GM18867 (cell line): ENCODE measurements at regions not wholly inside any gene's neighbourhood (a gene's known extent, or its start where the extent isn't known, plus 50 kb on each side); places are given as distances from the start of the nearest gene placed in this dataset.

Source experiments
- ATAC-seq: cut with Tn5 transposase; IDR thresholded peaks from one replicate; pipeline ENCODE4 v1.9.1; 2021; ENCODE audit warnings: mild to moderate bottlenecking, moderate library complexity; ENCODE audit not compliant: unreplicated experiment

DNA sequence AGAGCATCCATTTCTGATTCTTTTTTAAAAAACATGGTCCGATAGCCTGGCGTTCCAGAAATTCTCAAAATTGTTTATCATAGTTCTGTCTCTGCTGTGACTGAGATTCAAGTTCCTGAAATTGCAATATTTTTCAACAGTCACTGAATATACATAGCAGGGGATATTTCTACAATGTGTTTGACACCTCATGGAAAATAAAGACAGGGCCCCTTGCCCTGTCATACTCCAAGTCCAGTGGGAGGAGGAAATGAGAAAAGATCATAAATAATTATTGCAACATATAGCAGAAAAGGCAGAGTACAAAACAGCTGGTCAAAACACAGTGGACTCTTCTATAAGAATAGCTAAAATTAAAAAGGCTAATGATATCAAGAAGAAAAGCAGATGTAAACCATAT is 234.8 kb upstream of the SPTLC3 start:
- no peak for ATAC-seq

DNA sequence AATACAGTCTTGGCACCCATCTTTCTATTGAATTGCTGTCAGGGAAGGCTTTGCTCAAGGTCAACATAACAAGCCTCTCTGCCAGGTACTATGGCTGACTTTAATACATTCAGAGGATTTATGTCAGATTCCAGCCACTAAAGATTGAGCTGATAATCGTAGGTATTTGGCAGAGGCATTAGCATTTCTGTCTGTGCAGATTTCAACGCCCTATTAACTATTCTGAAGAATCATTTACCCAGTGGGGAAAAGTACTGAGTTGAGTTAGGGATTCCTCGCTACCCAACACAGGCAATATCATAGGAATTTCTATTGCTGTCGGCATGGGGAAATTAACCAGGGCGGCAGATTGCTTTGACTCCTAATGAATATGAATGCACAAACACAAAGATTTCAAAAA is 233.7 kb upstream of the SPTLC3 start:
- ATAC-seq: no peak

DNA sequence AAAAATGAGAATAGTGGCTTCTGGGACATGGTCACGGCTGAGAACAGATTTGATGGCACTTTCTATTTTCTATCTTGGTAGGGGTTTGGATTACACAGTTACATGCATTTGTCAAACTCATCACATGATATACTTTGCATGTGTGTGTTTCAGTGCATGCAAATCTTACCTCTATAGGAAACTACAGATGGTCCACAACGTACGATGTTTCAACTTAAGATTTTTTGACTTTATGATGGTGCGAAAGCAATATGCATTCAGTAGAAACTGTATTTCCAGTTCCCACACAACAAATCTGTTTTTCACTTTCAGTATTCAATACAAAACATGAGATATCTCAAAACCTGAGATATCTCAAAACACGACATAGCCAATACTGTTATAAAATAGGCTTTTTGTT is 231.8 kb upstream of the SPTLC3 start:
- ATAC-seq: no peak

DNA sequence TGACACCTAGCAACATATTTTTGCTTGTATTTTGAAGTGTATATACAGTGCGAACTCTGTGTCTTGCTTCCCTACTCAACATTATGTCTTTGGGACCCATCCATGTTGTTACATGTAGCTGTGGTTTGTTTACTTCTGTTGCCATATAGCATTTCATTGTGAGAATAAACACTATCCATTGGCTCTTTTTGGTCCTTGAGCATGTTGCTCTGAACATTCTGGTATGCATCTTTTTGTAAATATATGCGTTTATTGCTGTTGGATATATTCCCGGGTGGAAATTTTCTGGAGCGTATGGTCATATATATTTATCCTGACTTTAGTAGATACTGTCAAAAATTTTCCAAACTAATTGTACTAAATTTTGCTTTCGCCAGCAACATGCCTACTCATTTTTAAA is 222.5 kb upstream of the SPTLC3 start:
- ATAC-seq: no peak

DNA sequence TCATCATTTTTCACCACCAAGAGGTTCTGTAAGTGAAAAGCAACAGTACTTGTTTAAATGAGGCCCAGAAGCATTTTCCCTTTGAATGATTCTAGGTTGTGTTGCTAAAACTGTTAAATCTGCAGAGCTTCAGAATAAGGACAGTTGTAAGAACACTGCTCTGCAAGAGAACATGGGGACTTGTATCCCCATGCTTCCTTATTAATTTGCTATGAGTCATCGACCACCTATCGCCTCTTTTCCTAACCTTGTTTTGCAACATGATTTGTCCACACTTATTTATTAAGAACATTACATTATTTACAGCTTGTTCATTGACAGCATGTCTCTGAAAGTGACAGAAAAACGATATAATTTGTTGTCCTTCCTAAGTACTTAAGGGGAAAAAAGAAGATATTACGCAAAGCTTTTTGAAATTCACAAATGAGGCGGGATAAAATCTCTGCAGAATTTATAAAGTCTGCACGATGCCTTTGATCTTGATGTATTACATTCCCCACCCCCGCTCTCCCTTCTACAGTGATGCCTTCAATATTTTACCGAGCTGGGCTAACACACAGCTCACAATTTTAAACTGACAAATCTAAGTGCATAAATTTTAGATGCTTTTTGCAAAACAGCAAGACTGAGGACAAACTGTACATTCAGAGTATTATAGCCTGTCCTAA is 220.0 kb upstream of the SPTLC3 start:
- no peak for ATAC-seq

DNA sequence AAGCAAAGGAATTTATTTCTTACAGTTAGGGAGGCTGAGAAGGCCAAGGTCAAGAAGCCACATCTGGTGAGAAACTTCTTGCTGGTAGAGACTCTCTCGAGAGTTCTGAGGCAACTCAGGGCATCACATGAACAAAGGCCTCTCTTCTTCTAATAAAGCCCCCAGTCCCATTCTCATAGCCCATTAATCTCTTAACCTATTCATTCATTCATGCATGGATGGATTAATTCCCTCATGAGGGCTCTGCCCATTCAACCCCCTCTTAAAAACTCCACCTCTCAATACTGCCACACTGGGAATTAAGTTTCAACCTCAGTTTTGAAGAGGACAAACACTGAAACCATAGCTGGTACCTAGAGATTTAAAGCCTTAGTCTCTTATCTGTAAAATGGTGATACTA is 217.9 kb upstream of the SPTLC3 start:
- no peak for ATAC-seq

DNA sequence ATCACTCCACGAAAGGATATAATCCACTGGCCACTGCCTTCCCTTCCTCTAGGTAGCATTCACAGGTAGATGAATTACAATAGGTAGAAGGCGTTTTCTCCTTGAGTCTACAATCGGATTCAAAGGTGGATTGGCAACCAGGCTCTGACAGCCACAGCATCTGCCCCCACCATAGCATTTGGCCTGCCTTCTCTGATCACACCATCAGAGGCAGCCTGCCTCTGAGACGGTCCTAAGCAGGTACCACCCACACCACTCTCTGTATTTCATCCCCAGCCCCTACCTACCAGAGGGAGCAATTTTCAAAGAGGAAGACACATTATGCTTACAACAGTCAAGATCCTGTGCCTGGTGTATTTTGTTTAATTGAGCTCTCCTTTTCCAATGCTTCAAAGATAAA is 210.5 kb upstream of the SPTLC3 start:
- no peak for ATAC-seq

DNA sequence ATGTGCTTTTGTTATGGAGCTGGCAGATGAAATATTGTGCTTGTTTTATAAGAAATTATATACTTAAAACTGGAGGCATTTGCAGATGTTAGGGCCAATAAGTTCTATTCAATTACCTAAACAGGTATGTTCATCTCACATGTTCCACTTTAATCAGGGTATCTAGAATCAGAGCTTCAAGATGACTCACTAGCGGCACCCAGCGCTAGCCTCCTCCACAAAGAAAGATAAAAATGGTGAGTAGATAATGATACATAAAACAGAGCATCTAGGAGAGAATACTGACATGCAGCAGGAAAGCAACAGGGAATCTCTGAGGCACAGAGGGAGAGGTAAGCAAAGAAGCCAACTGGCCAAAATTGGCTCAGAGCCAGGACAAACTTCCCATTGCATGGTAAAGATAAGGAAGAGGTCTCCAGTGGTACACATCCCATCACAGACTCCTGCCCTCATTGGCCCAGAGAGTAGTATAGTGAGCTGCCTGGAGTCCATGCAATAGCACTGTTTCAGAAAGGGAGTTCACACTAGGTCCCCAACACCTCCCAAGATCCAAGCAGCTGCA is 200.7 kb upstream of the SPTLC3 start:
- no peak for ATAC-seq

DNA sequence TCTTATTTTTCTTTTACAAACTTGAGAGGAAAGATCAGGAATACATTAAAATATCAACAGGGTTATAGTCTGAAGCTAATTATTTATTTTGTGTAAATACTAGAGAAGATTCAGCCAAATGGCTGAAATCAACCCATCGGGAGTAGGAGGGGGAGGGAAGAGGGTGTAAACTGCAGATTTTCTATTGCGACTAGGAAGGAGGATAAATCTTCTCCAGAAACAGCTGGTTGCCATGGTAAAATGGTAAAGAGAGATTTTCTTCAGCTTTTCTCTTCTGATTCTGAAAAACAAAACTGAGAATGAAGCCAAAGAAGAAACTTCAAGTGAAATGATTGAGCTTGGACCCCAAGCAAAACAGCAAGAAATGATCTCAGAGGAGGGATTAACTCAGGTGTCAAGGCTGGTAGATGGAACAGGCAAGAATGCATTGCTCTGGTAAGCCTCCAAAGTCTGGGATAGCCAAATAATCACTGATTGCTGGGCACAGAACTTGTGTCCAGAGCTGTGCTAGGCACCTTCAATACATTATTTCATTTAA is 193.5 kb upstream of the SPTLC3 start:
- ATAC-seq: no peak

DNA sequence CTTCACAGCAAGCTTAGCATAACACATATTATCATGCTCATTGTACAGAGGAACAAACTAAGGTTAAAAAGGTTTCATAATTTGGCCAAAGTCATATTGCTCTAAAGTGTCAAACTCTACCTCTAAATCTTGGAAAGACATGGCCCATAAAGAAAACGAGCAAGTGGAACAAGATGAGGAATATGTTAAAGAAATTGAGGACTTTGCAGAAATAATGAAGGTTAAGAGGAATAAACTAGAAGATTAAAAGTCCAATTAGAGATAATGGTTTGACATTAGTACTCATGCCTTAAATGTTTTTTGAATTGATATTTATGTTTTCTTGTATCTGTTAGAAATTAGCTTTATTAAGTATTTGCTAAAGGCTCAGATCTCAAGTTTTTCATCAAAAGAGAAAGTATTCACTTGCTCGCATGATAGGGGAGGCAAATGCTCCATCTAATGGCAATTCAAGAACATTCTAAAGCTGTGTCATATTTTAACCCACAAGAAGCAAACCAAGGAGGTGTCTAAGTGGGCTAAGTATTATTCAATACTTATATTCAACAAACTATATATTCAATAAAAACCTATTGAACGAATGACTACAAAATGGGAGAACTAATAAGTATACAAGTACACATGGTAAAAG is 192.9 kb upstream of the SPTLC3 start:
- no peak for ATAC-seq

DNA sequence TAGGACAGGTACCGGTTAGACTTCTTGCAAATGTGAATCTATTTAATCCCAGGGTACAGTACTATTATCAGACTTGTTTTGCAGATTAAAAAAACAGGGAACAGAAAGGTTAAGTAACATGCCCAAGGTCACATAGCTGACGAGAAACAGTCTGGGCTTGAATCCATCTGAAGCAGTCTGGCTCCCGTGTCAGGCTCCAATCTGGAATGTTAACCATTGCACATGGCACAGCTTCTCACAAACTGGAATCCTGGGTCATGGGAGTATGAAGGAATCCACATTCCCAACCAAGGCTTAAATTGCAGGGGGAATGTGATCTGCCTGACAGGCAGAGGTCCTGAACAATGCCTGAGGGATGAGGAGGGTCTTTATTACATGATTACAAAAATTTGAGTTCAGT is 187.5 kb upstream of the SPTLC3 start:
- ATAC-seq: no peak

DNA sequence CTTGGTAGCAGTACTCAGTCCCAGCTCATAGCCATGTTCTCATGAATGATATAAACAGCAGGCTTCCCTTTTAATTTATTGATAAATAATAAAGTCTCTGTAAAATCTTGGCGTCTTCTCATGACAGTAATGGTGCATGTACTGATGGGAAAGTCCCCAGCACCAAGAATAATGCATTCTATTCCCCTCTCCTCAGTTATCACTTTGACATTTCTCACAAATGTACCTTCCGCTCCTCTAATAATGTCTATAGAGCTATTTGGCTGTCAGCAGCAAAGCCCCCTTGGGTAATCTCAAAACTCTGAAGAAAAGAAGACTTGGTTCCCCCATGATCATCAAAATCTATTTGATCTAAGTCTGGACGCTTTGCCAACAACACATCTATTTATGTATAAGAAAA is 185.0 kb upstream of the SPTLC3 start:
- ATAC-seq: no peak

DNA sequence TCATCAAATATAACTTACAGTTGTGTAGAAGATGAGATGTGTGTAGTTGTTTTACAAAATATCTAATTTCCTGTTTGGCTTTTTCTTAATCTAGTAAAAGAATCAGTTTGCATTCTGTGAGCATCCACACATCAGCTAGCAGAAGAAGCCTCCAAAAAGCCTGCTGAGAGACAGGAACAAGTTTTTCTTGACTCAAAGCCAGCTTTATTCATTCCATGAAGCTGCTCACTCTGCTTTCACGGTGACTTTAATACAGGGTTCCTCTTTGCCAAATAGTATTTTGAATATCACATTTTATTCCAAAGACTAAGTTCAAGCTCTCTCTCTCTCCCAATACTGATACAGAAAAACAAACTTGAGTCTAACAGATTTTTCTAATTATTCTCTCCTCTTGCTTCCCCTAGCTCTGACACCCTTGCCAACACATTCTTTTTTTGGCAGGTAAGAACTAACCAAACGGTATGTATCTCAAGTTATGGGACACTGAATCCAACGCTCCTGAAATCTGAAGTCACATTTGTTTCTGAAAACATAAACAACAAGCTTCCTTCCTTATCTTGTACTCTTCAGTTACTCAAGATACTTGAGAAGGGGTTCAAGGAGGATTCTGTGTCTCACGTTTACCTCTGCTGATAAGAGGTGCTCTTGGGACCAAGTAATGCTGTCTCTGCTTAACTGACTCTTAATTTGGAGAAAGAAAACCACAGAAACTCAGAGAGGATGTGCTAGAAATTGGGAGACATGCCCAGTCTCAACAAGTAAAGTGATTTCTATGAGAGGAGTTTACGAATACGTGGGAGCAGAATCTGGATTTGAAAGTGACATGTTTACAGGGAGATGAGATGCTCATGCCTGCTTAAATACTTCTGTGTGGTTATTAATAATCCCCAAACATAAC is 184.2 kb upstream of the SPTLC3 start:
- no peak for ATAC-seq

DNA sequence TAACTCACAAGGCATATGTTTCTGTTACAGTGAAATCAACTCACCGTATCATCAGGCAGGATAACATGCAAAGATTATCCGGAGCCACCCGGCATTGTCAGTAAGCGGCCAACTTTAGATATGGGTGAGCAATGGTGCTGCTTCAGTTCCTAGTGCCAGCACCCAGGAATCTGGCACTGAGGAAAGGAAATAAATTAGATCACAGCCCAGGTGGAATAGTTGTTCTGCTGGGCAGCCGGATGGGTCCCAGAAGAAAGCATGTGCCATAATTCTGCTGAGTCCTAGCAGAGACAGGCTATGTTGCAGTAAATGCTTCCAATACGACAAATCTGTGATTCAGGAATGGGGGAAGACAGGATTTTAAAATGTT is 183.6 kb upstream of the SPTLC3 start:
- no peak for ATAC-seq

DNA sequence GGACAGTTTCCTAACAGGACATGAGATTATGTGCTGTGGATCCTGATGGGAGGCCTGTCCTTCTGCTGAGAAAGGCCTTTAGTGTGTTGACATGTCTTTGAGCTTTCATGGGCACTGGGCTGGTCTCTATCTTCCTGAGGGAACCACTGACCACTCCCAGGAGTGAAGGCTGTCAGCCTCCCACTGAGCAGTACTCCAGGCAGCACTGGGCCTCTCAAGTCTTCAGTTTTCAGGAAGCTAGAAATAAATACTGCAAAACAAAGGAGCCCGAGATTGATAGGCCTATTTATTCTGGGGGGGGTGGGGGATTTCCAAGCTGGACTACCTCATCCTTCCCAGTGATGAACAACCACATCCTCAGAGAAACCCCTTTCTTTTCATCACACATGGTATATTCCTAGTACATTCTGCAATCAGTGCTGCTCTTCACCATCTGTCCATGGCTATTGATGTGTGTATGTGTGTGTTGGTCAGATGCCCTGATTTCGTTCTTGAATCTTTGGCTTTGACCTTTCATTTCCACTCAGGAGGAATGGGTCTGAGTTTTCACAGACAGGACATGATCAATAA is 180.9 kb upstream of the SPTLC3 start:
- no peak for ATAC-seq

DNA sequence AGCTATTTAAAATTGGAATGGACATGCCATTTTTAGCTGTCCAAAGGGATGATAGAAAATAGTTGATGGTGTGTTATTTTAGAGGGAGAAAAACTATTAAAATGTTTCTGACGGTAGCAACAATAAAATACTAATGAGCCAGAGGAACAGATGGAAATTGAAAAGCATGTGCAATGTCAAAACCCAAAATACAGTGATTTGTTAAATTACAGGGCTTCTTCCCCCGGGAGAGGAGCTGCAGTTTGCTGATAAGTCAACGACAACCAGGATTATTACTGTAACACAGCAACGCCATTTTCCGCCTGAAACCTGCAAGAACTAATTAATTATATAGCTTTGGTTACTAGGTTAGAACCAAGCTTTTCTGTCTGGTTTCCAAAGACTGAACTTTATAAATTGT is 179.6 kb upstream of the SPTLC3 start:
- ATAC-seq: no peak

DNA sequence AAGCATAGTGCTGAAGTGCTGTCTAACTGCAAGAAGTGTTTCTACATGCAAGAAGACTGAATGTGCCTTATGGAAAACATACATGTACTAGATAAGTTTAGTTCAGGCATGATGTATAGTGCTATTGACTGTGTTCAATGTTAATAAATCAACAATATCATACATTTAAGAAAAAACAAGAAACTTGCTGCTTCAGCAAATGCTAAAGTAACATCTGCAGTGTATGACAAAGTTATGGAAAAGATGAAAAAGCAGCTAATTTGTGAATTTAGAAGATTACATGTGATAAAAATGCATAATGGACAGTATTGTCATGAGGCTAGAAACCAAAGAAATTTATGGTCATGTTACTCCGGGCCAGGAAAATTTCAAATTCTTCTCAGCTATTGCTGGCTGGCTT is 174.9 kb upstream of the SPTLC3 start:
- no peak for ATAC-seq

DNA sequence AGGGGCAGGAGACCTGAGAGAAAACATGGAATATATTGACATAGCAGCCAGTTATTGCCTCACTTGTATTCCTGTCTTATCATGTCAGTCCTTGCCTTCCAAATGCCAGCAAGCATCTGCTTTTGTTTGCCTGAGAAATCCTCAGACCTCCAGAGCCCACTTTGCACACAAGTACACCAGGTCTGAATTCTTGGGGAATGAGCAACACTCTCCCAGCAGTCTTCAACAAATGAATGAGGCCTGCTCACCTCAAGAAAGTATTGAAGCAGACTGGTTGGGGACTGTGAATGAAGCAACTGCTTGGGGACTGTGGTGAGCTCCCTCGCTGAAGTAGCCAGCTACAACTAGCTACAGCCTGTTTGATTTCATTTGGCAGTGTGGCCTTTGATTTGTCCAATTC is 172.8 kb upstream of the SPTLC3 start:
- no peak for ATAC-seq

DNA sequence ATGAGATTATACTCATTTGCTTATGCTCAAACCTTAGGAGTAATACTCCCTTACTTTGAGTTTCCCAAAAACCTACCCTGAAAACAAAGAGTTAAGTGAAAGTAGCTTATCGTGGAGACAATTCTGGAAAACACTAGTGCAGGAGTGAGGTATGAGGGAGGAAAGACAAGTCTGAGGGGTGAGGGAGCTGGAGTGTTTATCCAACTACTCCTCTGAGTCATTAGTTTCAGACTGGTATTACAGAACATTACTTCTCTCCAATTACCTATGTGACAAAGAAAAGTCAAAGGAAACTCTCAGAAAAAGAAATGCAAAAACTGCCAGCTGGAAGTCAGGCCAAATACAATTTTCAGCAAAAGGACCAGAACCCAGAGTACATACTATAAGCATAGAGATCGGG is 171.1 kb upstream of the SPTLC3 start:
- ATAC-seq: no peak

DNA sequence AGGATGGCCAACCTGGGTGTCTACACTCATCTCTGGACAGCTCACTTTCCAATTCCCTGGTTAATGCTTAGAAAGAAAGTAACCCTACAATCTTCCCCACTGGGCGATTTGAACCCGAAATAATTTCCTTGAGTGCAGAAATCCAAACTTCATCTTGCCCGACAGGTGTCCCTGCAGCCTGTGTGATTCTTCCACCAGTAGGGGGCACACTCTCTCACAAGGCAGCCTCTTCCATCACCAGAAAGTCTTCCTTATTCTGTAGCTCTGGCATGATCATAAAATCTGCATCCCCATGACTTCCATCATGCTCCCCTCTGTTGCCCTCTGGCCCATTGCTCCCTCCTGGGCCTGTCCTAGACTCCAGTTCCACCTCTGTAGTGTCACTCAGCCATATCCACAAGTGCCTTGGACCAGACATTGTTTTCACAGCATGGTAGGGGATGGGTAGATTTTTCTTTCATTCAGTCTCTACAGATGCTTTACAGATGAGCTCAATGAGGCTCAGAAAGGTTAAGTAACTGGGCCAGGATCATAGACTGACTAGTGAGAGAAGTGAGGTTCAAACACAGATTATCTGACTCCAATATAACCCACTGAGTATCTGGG is 170.4 kb upstream of the SPTLC3 start:
- ATAC-seq: no peak

DNA sequence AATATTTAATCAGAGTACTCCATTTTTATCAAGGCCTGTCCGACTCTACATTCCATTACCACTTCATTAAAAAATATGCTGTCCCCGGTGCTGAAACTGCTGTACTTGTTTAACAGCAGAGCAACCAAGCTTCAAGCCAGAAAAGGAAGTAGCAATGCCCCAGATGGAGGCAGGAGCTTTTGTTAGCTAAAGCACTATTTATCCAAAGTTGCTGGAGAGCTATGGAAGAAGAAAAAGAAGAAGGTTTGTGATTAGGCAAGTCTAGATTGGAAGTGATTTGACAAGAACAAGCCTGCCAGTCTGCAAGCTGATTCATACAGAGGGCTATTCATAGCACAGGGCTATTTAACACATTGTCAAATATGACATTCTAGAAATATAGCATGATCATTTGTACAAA is 160.9 kb upstream of the SPTLC3 start:
- no peak for ATAC-seq
